ENCODE measurements at regions not wholly inside any gene's neighbourhood (a gene's known extent, or its start where the extent isn't known, plus 50 kb on each side); places are given as distances from the start of the nearest gene placed in this dataset.

- no peak for TF ChIP-seq FOXP1 (CRISPR knock-in tag; IDR thresholded peaks at IDR 0.05; ENCODE audit: borderline replicate concordance)
- no peak for TF ChIP-seq SP1 (CRISPR knock-in tag; conservative IDR thresholded peaks at IDR 0.05)
- no peak for TF ChIP-seq ESRRA (CRISPR knock-in tag; IDR thresholded peaks at IDR 0.05; ENCODE audit: borderline replicate concordance)
These were observed 130.3 kb upstream of the CHST15 start (continued) for GRCh38 chr10:124223711-124224085.

- no peak for ATAC-seq
- H3K9me3 Mint-ChIP-seq, result peaks cover 24% of the 10 kb centered on the region
- CTCF ChIA-PET, result interaction anchor here (0.8 to 3.6 kb wide), 6 partner anchors 30 to 228 kb away, joined by 3 to 21 read pairs (median 3); partner anchors contain the start of gene OAT
These were observed 129.8 kb upstream of the CHST15 start for GRCh38 chr10:124222988-124223710.

GRCh38 chr10:124222318-124222987 lies 129.1 kb upstream of the CHST15 start:
- CTCF ChIA-PET, result interaction anchor here (0.8 to 3.6 kb wide), 6 partner anchors 30 to 227 kb away, joined by 3 to 21 read pairs (median 3); partner anchors contain the start of gene OAT
- ATAC-seq, result no peak
- TF ChIP-seq ZBTB43 (CRISPR knock-in tag; IDR thresholded peaks at IDR 0.05) (no peak), NFYB (CRISPR knock-in tag; conservative IDR thresholded peaks at IDR 0.05; ENCODE audit: low read depth) (no peak), ZSCAN18 (CRISPR knock-in tag; IDR thresholded peaks at IDR 0.05) (no peak), CBFB (CRISPR knock-in tag; IDR thresholded peaks at IDR 0.05; ENCODE audit: low read depth) (no peak), ZNF423 (CRISPR knock-in tag; IDR thresholded peaks at IDR 0.05) (no peak), TCF7 (CRISPR knock-in tag; IDR thresholded peaks at IDR 0.05; ENCODE audit: low read depth) (no peak), ZMAT4 (CRISPR knock-in tag; IDR thresholded peaks at IDR 0.05) (no peak), ARID4B (CRISPR knock-in tag; IDR thresholded peaks at IDR 0.05; ENCODE audit: borderline replicate concordance) (no peak), CTCF (IDR thresholded peaks at IDR 0.05) (no peak)

More at GRCh38 chr10:124222988-124223710, 129.8 kb upstream of the CHST15 start:
- Mint-ChIP-seq H3K4me3 (no peak overlapping the region), H3K27ac (no peak overlapping the region), H3K36me3 (peaks cover 13% of the 10 kb centered on the region), H3K4me1 (peaks cover 13% of the 10 kb centered on the region), H3K27me3 (ENCODE audit: low read depth) (no peaks in the 10 kb centered on the region; the same call in 1 of the 2 replicates)
- TF ChIP-seq ZSCAN18 (CRISPR knock-in tag; IDR thresholded peaks at IDR 0.05) (no peak), HMGXB4 (CRISPR knock-in tag; IDR thresholded peaks at IDR 0.05) (no peak)
- POLR2A ChIA-PET, result no interaction called here
- DNase-seq (ENCODE audit: low spot score), result no peak

More at GRCh38 chr10:124222318-124222987, 129.1 kb upstream of the CHST15 start:
- peaks cover 17% of the 10 kb centered on the region for H3K9me3 Mint-ChIP-seq
- H3K27ac Mint-ChIP-seq, result no peak overlapping the region
- no peaks in the 10 kb centered on the region; the same call in 1 of the 2 replicates for H3K27me3 Mint-ChIP-seq (ENCODE audit: low read depth)
- peaks cover 6% of the 10 kb centered on the region for H3K36me3 Mint-ChIP-seq
- no peak for DNase-seq (ENCODE audit: low spot score)
- no peak overlapping the region for H3K4me3 Mint-ChIP-seq
- POLR2A ChIA-PET, result no interaction called here
- H3K4me1 Mint-ChIP-seq, result peaks cover 13% of the 10 kb centered on the region

Data from WTC11 (cell line).